ENCODE measurements at regions not wholly inside any gene's neighbourhood (a gene's known extent, or its start where the extent isn't known, plus 50 kb on each side); places are given as distances from the start of the nearest gene placed in this dataset.

DNA sequence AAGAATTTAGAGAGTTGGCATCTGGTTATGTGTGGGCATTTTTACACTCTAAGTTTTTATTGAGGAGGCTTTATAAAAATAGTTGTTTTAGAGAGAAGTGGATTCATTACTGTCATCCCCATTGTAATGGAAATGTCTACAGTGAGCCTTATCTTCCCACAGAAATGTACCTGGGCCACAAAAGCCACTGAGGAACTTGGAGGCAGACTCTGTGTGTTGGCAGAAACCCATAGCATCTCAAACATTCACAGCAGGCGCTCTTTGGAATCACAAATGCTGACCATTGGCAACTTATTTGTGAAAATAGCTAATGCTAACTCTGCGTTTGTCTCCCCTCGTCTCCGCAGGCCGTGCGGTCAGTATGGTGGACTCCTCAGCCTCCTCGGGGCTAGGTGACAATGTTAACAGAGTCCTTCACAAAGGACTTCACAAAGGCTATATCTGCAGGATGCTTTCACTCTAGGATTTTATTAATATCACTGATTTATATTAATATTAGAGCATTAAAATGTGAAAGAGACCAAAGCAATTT, 689.1 kb upstream of the POU3F3 start:
- no peak for TF ChIP-seq PPARA (CRISPR knock-in tag; IDR thresholded peaks at IDR 0.05; ENCODE audit: borderline replicate concordance)
- TF ChIP-seq, protein P1, sequence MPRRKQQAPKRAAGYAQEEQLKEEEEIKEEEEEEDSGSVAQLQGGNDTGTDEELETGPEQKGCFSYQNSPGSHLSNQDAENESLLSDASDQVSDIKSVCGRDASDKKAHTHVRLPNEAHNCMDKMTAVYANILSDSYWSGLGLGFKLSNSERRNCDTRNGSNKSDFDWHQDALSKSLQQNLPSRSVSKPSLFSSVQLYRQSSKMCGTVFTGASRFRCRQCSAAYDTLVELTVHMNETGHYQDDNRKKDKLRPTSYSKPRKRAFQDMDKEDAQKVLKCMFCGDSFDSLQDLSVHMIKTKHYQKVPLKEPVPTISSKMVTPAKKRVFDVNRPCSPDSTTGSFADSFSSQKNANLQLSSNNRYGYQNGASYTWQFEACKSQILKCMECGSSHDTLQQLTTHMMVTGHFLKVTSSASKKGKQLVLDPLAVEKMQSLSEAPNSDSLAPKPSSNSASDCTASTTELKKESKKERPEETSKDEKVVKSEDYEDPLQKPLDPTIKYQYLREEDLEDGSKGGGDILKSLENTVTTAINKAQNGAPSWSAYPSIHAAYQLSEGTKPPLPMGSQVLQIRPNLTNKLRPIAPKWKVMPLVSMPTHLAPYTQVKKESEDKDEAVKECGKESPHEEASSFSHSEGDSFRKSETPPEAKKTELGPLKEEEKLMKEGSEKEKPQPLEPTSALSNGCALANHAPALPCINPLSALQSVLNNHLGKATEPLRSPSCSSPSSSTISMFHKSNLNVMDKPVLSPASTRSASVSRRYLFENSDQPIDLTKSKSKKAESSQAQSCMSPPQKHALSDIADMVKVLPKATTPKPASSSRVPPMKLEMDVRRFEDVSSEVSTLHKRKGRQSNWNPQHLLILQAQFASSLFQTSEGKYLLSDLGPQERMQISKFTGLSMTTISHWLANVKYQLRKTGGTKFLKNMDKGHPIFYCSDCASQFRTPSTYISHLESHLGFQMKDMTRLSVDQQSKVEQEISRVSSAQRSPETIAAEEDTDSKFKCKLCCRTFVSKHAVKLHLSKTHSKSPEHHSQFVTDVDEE (CRISPR knock-in tag; IDR thresholded peaks at IDR 0.05), result no peak
- TF ChIP-seq ZC3H10 (CRISPR knock-in tag; IDR thresholded peaks at IDR 0.05), result no peak

Data from SK-N-SH treated with all-trans-retinoic acid at 6 μM for 48 hours (cell line).